ENCODE measurements at regions not wholly inside any gene's neighbourhood (a gene's known extent, or its start where the extent isn't known, plus 50 kb on each side); places are given as distances from the start of the nearest gene placed in this dataset.

DNA sequence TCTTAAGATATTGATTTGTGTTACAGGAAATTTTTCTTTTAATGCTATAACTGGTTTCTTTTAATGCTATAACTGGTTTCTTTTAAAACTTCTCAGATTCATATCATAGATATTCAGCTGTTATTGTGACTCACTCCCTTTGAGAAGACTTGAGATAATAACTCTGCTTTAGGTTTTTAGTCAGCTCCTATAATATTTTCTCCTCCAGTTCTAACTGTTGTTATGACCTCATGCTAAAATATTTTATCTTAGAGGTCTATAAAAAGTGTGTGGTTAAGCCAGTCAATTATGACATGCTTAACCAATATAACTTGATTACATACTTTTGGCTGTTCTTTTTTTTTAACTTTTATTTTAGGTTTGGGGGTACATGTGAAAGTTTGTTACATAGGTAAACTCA lies 280.2 kb downstream of the PTGER3 start (continued):
- TF ChIP-seq NR1H2 (CRISPR knock-in tag; IDR thresholded peaks at IDR 0.05): no peak

DNA sequence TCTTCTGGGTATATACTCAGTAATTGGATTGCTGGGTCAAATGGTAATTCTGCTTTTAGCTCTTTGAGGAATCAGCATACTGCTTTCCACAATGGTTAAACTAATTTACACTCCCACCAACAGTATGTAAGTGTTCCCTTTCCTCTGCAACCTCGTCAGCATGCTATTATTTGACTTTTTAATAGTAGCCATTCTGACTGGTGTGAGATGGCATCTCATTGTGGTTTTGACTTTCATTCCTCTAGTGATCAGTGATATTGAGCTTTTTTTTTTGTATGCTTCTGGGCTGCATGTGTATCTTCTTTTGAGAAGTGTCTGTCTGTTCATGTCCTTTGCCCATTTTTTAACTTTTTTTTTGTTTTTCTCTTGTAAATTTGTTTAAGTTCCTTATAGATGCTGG lies 279.4 kb downstream of the PTGER3 start:
- H3K27me3 Mint-ChIP-seq (ENCODE audit: low read depth): no peaks in the 10 kb centered on the region
- CTCF ChIA-PET: no interaction called here
- no peak for ATAC-seq

DNA sequence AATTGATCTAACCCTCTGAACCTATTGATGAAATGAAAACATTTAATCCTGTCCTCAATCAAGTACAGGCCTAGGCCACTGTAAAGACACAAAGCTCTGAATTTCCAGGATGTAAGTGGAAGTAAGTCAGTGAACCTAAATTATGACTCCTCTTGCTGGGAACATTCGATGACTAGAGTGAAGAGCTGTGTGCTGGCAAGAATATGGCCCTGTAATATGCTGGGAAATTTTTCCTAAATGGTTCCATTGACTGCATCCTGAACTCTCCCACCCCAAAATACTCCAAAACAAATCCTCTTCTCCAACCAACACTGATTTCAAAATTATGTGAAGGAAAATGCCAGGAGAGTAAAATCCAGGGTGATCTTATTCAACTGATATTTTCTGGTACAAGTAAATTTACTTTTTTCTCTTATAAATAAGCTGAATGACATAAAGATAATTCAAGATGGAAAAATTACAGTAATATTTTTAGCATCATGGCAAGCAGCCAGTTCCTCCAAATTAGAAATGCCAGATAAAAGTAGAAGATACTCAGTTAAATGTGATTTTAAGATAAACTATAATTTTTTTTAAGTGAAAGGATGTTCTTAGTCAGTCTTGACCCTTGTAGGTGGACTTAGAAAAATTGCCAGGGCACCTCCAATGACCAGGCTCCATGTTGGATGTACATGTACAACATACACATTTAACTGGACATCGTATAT lies 269.4 kb downstream of the PTGER3 start:
- Mint-ChIP-seq H3K9me3 (peaks cover 4% of the 10 kb centered on the region; the same call in 1 of the 2 replicates), H3K4me1 (no peaks in the 10 kb centered on the region), H3K4me3 (no peak overlapping the region), H3K27me3 (ENCODE audit: low read depth) (no peaks in the 10 kb centered on the region), H3K27ac (no peak overlapping the region), H3K36me3 (no peaks in the 10 kb centered on the region)
- ATAC-seq (no peak), DNase-seq (ENCODE audit: low spot score) (no peak)
- POLR2A ChIA-PET: no interaction called here
- CTCF ChIA-PET: no interaction called here
- TF ChIP-seq, protein P1, sequence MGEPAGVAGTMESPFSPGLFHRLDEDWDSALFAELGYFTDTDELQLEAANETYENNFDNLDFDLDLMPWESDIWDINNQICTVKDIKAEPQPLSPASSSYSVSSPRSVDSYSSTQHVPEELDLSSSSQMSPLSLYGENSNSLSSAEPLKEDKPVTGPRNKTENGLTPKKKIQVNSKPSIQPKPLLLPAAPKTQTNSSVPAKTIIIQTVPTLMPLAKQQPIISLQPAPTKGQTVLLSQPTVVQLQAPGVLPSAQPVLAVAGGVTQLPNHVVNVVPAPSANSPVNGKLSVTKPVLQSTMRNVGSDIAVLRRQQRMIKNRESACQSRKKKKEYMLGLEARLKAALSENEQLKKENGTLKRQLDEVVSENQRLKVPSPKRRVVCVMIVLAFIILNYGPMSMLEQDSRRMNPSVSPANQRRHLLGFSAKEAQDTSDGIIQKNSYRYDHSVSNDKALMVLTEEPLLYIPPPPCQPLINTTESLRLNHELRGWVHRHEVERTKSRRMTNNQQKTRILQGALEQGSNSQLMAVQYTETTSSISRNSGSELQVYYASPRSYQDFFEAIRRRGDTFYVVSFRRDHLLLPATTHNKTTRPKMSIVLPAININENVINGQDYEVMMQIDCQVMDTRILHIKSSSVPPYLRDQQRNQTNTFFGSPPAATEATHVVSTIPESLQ (CRISPR knock-in tag; IDR thresholded peaks at IDR 0.05): no peak
- TF ChIP-seq, protein P2, sequence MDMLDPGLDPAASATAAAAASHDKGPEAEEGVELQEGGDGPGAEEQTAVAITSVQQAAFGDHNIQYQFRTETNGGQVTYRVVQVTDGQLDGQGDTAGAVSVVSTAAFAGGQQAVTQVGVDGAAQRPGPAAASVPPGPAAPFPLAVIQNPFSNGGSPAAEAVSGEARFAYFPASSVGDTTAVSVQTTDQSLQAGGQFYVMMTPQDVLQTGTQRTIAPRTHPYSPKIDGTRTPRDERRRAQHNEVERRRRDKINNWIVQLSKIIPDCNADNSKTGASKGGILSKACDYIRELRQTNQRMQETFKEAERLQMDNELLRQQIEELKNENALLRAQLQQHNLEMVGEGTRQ (CRISPR knock-in tag; IDR thresholded peaks at IDR 0.05): no peak
- TF ChIP-seq HMGA2 (CRISPR knock-in tag; IDR thresholded peaks at IDR 0.05): no peak
- no peak for TF ChIP-seq ZNF671 (CRISPR knock-in tag; IDR thresholded peaks at IDR 0.05)
- TF ChIP-seq, protein P3, sequence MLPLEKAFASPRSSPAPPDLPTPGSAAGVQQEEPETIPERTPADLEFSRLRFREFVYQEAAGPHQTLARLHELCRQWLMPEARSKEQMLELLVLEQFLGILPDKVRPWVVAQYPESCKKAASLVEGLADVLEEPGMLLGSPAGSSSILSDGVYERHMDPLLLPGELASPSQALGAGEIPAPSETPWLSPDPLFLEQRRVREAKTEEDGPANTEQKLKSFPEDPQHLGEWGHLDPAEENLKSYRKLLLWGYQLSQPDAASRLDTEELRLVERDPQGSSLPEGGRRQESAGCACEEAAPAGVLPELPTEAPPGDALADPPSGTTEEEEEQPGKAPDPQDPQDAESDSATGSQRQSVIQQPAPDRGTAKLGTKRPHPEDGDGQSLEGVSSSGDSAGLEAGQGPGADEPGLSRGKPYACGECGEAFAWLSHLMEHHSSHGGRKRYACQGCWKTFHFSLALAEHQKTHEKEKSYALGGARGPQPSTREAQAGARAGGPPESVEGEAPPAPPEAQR (CRISPR knock-in tag; IDR thresholded peaks at IDR 0.05): no peak
- TF ChIP-seq IRF2 (CRISPR knock-in tag; IDR thresholded peaks at IDR 0.05; ENCODE audit: borderline replicate concordance, low read depth): no peak
- TF ChIP-seq, protein P4, sequence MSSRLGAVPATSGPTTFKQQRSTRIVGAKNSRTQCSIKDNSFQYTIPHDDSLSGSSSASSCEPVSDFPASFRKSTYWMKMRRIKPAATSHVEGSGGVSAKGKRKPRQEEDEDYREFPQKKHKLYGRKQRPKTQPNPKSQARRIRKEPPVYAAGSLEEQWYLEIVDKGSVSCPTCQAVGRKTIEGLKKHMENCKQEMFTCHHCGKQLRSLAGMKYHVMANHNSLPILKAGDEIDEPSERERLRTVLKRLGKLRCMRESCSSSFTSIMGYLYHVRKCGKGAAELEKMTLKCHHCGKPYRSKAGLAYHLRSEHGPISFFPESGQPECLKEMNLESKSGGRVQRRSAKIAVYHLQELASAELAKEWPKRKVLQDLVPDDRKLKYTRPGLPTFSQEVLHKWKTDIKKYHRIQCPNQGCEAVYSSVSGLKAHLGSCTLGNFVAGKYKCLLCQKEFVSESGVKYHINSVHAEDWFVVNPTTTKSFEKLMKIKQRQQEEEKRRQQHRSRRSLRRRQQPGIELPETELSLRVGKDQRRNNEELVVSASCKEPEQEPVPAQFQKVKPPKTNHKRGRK (CRISPR knock-in tag; IDR thresholded peaks at IDR 0.05; ENCODE audit: borderline replicate concordance): no peak
- no peak for TF ChIP-seq PRRX2 (CRISPR knock-in tag; IDR thresholded peaks at IDR 0.05)
- no peak for TF ChIP-seq ETV6 (CRISPR knock-in tag; IDR thresholded peaks at IDR 0.05)
- TF ChIP-seq ZNF138 (CRISPR knock-in tag; conservative IDR thresholded peaks at IDR 0.05): no peak
- TF ChIP-seq, protein P5, sequence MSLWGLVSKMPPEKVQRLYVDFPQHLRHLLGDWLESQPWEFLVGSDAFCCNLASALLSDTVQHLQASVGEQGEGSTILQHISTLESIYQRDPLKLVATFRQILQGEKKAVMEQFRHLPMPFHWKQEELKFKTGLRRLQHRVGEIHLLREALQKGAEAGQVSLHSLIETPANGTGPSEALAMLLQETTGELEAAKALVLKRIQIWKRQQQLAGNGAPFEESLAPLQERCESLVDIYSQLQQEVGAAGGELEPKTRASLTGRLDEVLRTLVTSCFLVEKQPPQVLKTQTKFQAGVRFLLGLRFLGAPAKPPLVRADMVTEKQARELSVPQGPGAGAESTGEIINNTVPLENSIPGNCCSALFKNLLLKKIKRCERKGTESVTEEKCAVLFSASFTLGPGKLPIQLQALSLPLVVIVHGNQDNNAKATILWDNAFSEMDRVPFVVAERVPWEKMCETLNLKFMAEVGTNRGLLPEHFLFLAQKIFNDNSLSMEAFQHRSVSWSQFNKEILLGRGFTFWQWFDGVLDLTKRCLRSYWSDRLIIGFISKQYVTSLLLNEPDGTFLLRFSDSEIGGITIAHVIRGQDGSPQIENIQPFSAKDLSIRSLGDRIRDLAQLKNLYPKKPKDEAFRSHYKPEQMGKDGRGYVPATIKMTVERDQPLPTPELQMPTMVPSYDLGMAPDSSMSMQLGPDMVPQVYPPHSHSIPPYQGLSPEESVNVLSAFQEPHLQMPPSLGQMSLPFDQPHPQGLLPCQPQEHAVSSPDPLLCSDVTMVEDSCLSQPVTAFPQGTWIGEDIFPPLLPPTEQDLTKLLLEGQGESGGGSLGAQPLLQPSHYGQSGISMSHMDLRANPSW (CRISPR knock-in tag; conservative IDR thresholded peaks at IDR 0.05; ENCODE audit: low read depth): no peak
- TF ChIP-seq, protein P6, sequence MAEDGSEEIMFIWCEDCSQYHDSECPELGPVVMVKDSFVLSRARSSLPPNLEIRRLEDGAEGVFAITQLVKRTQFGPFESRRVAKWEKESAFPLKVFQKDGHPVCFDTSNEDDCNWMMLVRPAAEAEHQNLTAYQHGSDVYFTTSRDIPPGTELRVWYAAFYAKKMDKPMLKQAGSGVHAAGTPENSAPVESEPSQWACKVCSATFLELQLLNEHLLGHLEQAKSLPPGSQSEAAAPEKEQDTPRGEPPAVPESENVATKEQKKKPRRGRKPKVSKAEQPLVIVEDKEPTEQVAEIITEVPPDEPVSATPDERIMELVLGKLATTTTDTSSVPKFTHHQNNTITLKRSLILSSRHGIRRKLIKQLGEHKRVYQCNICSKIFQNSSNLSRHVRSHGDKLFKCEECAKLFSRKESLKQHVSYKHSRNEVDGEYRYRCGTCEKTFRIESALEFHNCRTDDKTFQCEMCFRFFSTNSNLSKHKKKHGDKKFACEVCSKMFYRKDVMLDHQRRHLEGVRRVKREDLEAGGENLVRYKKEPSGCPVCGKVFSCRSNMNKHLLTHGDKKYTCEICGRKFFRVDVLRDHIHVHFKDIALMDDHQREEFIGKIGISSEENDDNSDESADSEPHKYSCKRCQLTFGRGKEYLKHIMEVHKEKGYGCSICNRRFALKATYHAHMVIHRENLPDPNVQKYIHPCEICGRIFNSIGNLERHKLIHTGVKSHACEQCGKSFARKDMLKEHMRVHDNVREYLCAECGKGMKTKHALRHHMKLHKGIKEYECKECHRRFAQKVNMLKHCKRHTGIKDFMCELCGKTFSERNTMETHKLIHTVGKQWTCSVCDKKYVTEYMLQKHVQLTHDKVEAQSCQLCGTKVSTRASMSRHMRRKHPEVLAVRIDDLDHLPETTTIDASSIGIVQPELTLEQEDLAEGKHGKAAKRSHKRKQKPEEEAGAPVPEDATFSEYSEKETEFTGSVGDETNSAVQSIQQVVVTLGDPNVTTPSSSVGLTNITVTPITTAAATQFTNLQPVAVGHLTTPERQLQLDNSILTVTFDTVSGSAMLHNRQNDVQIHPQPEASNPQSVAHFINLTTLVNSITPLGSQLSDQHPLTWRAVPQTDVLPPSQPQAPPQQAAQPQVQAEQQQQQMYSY (CRISPR knock-in tag; IDR thresholded peaks at IDR 0.05): no peak
- no peak for TF ChIP-seq GABPB1 (CRISPR knock-in tag; IDR thresholded peaks at IDR 0.05)

More for the DNA sequence above, 279.4 kb downstream of the PTGER3 start:
- Mint-ChIP-seq H3K9me3 (peaks cover 15% of the 10 kb centered on the region), H3K36me3 (peaks cover 4% of the 10 kb centered on the region; the same call in 1 of the 2 replicates), H3K4me3 (no peak overlapping the region), H3K4me1 (no peaks in the 10 kb centered on the region), H3K27ac (no peak overlapping the region)
- TF ChIP-seq, protein P7, sequence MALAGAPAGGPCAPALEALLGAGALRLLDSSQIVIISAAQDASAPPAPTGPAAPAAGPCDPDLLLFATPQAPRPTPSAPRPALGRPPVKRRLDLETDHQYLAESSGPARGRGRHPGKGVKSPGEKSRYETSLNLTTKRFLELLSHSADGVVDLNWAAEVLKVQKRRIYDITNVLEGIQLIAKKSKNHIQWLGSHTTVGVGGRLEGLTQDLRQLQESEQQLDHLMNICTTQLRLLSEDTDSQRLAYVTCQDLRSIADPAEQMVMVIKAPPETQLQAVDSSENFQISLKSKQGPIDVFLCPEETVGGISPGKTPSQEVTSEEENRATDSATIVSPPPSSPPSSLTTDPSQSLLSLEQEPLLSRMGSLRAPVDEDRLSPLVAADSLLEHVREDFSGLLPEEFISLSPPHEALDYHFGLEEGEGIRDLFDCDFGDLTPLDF (CRISPR knock-in tag; IDR thresholded peaks at IDR 0.05): no peak
- no peak for TF ChIP-seq ZBTB21 (CRISPR knock-in tag; IDR thresholded peaks at IDR 0.05; ENCODE audit: borderline replicate concordance)
- DNase-seq (ENCODE audit: low spot score): no peak
- POLR2A ChIA-PET: no interaction called here

All from WTC11 (cell line).